Right atrium auricular region (tissue), 2 donors: ENCODE measurements at regions not wholly inside any gene's neighbourhood (a gene's known extent, or its start where the extent isn't known, plus 50 kb on each side); places are given as distances from the start of the nearest gene placed in this dataset.

Experiments
- DNase-seq: peaks from one replicate; pipeline ENCODE4 v3.0.0-alpha.2; 2019; ENCODE audit warnings: low spot score
- H3K27ac ChIP-seq, 2 donors: fragments of 200-600 bp; sonication (generic); 1 replicate in 1 of 2; 2 replicates in 1 of 2; pipeline ENCODE4 v1.5.1; 2016 to 2019
- H3K27me3 ChIP-seq, 2 donors: fragments of 200-600 bp; sonication (generic); one replicate each; pipeline versions ENCODE4 v1.5.1 to v1.6.0; 2017 to 2019
- H3K36me3 ChIP-seq: fragments of 200-600 bp; sonication (generic); one replicate; pipeline ENCODE4 v1.5.1; 2016
- H3K4me1 ChIP-seq, 2 donors: fragments of 200-600 bp; sonication (generic); one replicate each; pipeline versions ENCODE4 v1.5.1 to v1.6.0; 2017 to 2019
- H3K4me3 ChIP-seq, 2 donors: fragments of 200-600 bp; sonication (generic); 1 replicate in 1 of 2; 2 replicates in 1 of 2; pipeline ENCODE4 v1.5.1; 2017 to 2019; ENCODE audit warnings: mild to moderate bottlenecking in 1 of 2, moderate library complexity in 1 of 2
- H3K9me3 ChIP-seq, 2 donors: fragments of 200-600 bp; sonication (generic); one replicate each; pipeline ENCODE4 v1.5.1; 2019
- TF ChIP-seq, protein P1 (sequence below), 2 donors: fragments of 200-600 bp; sonication (generic); IDR thresholded peaks; one replicate each; pipeline ENCODE4 v1.5.1; 2019; ENCODE audit warnings: antibody characterized with exemption in 2 of 2

GRCh38 chr1:198436276-198436675 lies 104.2 kb downstream of the ATP6V1G3 start:
- H3K4me3 ChIP-seq = no peak overlapping the region
- no peak overlapping the region for H3K27ac ChIP-seq
- H3K27me3 ChIP-seq = no peaks in the 10 kb centered on the region
- DNase-seq = no peak
- TF ChIP-seq, protein P1, sequence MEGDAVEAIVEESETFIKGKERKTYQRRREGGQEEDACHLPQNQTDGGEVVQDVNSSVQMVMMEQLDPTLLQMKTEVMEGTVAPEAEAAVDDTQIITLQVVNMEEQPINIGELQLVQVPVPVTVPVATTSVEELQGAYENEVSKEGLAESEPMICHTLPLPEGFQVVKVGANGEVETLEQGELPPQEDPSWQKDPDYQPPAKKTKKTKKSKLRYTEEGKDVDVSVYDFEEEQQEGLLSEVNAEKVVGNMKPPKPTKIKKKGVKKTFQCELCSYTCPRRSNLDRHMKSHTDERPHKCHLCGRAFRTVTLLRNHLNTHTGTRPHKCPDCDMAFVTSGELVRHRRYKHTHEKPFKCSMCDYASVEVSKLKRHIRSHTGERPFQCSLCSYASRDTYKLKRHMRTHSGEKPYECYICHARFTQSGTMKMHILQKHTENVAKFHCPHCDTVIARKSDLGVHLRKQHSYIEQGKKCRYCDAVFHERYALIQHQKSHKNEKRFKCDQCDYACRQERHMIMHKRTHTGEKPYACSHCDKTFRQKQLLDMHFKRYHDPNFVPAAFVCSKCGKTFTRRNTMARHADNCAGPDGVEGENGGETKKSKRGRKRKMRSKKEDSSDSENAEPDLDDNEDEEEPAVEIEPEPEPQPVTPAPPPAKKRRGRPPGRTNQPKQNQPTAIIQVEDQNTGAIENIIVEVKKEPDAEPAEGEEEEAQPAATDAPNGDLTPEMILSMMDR (IDR thresholded peaks at IDR 0.05) = no peak
- H3K9me3 ChIP-seq = peaks cover 0 to 5% of the 10 kb centered on the region in 2 donors
- no peaks in the 10 kb centered on the region for H3K4me1 ChIP-seq
- no peaks in the 10 kb centered on the region for H3K36me3 ChIP-seq

- TF ChIP-seq, protein P1 (IDR thresholded peaks at IDR 0.05) = no peak
- Histone ChIP-seq H3K9me3 (peaks cover 0 to 6% of the 10 kb centered on the region in 2 donors), H3K4me3 (no peak overlapping the region), H3K27ac (no peak overlapping the region), H3K36me3 (no peaks in the 10 kb centered on the region), H3K27me3 (no peaks in the 10 kb centered on the region), H3K4me1 (no peaks in the 10 kb centered on the region)
- DNase-seq = no peak
Observed at GRCh38 chr1:198435056-198435455, 105.4 kb downstream of the ATP6V1G3 start.

DNA sequence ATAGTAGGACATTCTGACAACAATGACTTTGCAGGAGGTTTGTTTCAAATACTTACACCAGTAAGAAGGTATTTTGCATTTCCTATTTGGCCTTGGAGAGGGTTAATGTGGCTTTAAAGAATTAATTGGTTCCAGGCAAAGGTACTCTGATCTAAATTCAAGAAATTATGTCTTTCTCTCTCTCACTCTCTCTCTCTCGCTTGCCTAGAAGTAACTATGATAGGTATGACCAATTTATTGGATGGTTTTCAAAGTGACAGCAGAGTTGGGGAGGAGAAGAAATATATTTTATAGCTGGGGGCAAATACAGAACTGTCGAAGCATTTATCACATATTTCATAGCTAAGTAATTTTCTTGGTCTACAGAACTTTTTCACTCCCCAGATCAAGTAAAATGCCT lies 116.0 kb downstream of the ATP6V1G3 start:
- Histone ChIP-seq H3K4me3 (no peak overlapping the region), H3K4me1 (no peaks in the 10 kb centered on the region)
- TF ChIP-seq, protein P1 (IDR thresholded peaks at IDR 0.05) = no peak

GRCh38 chr1:198423673-198424072 lies 116.8 kb downstream of the ATP6V1G3 start:
- TF ChIP-seq, protein P1 (IDR thresholded peaks at IDR 0.05) = no peak
- Histone ChIP-seq H3K4me3 (no peak overlapping the region), H3K36me3 (no peaks in the 10 kb centered on the region), H3K4me1 (no peaks in the 10 kb centered on the region), H3K9me3 (no peaks in the 10 kb centered on the region), H3K27ac (no peak overlapping the region), H3K27me3 (no peaks in the 10 kb centered on the region)
- no peak for DNase-seq

More for the DNA sequence above, 116.0 kb downstream of the ATP6V1G3 start:
- Histone ChIP-seq H3K27ac (no peak overlapping the region), H3K27me3 (no peaks in the 10 kb centered on the region), H3K36me3 (no peaks in the 10 kb centered on the region), H3K9me3 (no peaks in the 10 kb centered on the region)
- no peak for DNase-seq

GRCh38 chr1:198417039-198417438 lies 123.4 kb downstream of the ATP6V1G3 start:
- TF ChIP-seq, protein P1 (IDR thresholded peaks at IDR 0.05) = no peak
- H3K9me3 ChIP-seq = no peaks in the 10 kb centered on the region
- H3K27ac ChIP-seq = no peak overlapping the region
- no peak for DNase-seq
- peaks cover 0 to 5% of the 10 kb centered on the region in 2 donors for H3K4me1 ChIP-seq
- H3K36me3 ChIP-seq = no peaks in the 10 kb centered on the region
- H3K27me3 ChIP-seq = no peaks in the 10 kb centered on the region
- H3K4me3 ChIP-seq = no peak overlapping the region

- Histone ChIP-seq H3K27ac (no peak overlapping the region), H3K4me1 (peaks cover 0 to 5% of the 10 kb centered on the region in 2 donors), H3K4me3 (no peak overlapping the region)
Observed at GRCh38 chr1:198416296-198416695, 124.2 kb downstream of the ATP6V1G3 start.

More at GRCh38 chr1:198416296-198416695, 124.2 kb downstream of the ATP6V1G3 start:
- Histone ChIP-seq H3K27me3 (no peaks in the 10 kb centered on the region), H3K9me3 (peaks cover 0 to 2% of the 10 kb centered on the region in 2 donors), H3K36me3 (no peaks in the 10 kb centered on the region)
- DNase-seq = no peak
- TF ChIP-seq, protein P1 (IDR thresholded peaks at IDR 0.05) = no peak
